Left ventricle myocardium inferior (tissue), 1 donor: ENCODE measurements at regions not wholly inside any gene's neighbourhood (a gene's known extent, or its start where the extent isn't known, plus 50 kb on each side); places are given as distances from the start of the nearest gene placed in this dataset.

Source experiments
- DNase-seq: peaks from one replicate; pipeline ENCODE4 v3.0.0-alpha.2; 2020
- H3K27ac ChIP-seq: fragments of 200-600 bp; replicated peaks from 2 replicates; pipeline ENCODE4 v1.8.0; 2021
- H3K27me3 ChIP-seq: fragments of 200-600 bp; 2 replicates; pipeline ENCODE4 v1.8.0; 2021; ENCODE audit warnings: low read depth
- H3K36me3 ChIP-seq: fragments of 200-600 bp; 2 replicates; pipeline ENCODE4 v1.8.0; 2021
- H3K4me1 ChIP-seq: fragments of 200-600 bp; 2 replicates; pipeline ENCODE4 v1.8.0; 2021
- H3K4me3 ChIP-seq: fragments of 200-600 bp; 2 replicates; pipeline ENCODE4 v1.8.0; 2021; ENCODE audit warnings: mild to moderate bottlenecking, moderate library complexity
- H3K9me3 ChIP-seq: fragments of 200-600 bp; replicated peaks from 2 replicates; pipeline ENCODE4 v1.8.0; 2021
- intact Hi-C: fragments of 100-400 bp; cut with micrococcal nuclease; formaldehyde crosslinking; loops from one replicate; pipeline ENCODE4 v1.11.0; 2022
- TF ChIP-seq, protein P1 (sequence below): fragments of 200-600 bp; IDR thresholded peaks from 2 replicates; pipeline ENCODE4 v1.8.0; 2021; ENCODE audit warnings: antibody characterized with exemption, mild to moderate bottlenecking, borderline replicate concordance
- donor health status: DM: no; HTN: yes; CAD: no; lungs with severe emphysema.

DNA sequence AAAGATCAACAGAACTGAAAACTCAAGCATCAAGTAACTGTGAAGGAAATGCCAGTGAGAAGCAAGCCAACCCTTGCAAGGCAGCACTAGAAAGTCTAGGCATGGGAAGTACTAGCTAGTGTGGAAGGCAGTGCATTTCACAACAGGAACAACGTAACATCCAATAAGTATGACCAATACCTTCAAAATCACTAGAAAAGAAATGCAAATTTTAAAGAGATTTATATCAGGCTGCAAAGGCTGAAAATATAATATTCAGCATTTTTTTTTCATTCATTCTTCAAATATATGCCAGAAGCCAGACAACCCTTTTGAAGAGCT is 121.9 kb downstream of the DLEU7 start:
- TF ChIP-seq, protein P1, sequence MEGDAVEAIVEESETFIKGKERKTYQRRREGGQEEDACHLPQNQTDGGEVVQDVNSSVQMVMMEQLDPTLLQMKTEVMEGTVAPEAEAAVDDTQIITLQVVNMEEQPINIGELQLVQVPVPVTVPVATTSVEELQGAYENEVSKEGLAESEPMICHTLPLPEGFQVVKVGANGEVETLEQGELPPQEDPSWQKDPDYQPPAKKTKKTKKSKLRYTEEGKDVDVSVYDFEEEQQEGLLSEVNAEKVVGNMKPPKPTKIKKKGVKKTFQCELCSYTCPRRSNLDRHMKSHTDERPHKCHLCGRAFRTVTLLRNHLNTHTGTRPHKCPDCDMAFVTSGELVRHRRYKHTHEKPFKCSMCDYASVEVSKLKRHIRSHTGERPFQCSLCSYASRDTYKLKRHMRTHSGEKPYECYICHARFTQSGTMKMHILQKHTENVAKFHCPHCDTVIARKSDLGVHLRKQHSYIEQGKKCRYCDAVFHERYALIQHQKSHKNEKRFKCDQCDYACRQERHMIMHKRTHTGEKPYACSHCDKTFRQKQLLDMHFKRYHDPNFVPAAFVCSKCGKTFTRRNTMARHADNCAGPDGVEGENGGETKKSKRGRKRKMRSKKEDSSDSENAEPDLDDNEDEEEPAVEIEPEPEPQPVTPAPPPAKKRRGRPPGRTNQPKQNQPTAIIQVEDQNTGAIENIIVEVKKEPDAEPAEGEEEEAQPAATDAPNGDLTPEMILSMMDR, result no peak
- no peaks in the 10 kb centered on the region for H3K36me3 ChIP-seq
- intact Hi-C loops, result no loop called here
- no peaks in the 10 kb centered on the region for H3K4me1 ChIP-seq
- no peaks in the 10 kb centered on the region for H3K9me3 ChIP-seq
- DNase-seq, result no peak
- H3K27ac ChIP-seq, result no peak overlapping the region
- no peaks in the 10 kb centered on the region for H3K27me3 ChIP-seq
- H3K4me3 ChIP-seq, result no peak overlapping the region

DNA sequence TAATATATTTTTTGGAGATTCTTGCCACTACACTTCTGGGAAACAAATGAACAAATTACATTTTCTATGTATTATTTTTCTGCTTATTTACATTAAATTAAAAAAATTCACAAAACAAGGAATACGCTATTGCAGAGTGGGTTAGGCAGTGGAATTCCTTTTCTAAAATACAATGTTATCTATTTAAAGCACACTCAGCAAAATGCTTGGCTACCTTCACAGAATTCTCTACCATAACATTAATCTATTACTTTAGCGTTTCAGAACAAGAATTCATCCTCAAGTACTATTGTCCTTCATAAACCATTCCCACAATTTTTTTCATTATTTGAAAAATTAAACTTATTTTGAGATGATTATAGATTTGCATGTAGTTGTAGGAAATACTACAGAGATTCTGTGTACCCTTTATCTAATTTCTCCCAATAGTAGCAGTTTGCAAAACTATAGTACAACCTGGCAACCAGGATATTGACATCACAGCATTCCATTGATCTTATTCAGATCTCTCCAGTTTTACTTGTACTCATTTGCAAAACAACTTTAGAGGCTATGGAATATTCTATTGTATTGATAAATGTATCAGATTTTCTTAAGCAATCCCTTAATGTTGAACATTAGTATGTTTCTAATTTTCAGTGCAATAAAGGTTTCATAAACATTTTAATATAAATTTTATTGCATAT is 120.9 kb downstream of the DLEU7 start:
- no peaks in the 10 kb centered on the region for H3K36me3 ChIP-seq
- H3K27ac ChIP-seq, result no peak overlapping the region
- H3K27me3 ChIP-seq, result no peaks in the 10 kb centered on the region
- no peak for DNase-seq
- TF ChIP-seq, protein P1, result no peak
- intact Hi-C loops, result no loop called here
- H3K4me1 ChIP-seq, result no peaks in the 10 kb centered on the region
- no peak overlapping the region for H3K4me3 ChIP-seq
- H3K9me3 ChIP-seq, result no peaks in the 10 kb centered on the region

DNA sequence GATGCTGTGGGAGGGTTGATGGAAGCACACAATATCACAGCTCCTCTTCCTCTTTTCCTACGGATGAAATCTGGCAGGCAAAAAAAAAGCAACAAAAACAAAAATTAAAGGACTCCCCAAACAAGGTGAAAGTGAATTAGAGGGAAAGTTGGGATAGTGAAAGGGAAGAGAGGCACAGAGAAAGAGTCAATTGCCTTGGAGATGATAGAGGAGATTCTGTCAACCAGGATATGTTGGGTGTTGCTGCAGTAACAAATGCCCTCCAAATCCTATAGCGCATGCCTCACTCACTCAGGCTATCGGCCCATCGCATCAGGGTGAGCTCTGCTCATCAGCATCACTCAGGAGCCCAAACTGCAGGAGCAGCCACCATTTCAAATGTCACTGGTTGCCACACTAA is 119.1 kb downstream of the DLEU7 start:
- Histone ChIP-seq H3K36me3 (no peaks in the 10 kb centered on the region), H3K27ac (no peak overlapping the region), H3K9me3 (peaks cover 4% of the 10 kb centered on the region), H3K27me3 (no peaks in the 10 kb centered on the region), H3K4me1 (no peaks in the 10 kb centered on the region), H3K4me3 (no peak overlapping the region)
- DNase-seq, result no peak
- TF ChIP-seq, protein P1, result no peak
- intact Hi-C loops, result no loop called here

DNA sequence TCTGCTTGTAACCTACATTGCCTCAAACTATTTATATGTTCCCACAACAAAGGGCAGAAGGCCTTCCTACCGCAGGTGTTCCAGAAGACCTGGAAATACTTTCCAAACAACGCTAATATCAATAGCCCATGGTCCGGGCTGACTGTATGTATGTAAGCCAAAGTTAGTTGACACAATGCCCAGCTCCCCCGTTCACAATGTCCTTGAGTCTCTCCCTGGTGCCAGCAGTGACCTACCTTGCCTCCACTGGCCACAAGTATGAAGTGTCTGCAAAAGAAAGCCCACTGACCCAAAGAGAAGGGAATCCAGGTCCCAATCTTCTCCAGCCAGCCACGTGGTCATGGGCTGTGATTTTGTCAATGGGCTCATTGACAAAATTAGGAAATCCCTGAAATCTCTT is 118.6 kb downstream of the DLEU7 start:
- H3K27me3 ChIP-seq, result no peaks in the 10 kb centered on the region
- H3K27ac ChIP-seq, result no peak overlapping the region
- TF ChIP-seq, protein P1, result no peak
- H3K9me3 ChIP-seq, result peaks cover 6% of the 10 kb centered on the region
- H3K36me3 ChIP-seq, result no peaks in the 10 kb centered on the region
- H3K4me1 ChIP-seq, result no peaks in the 10 kb centered on the region
- no peak for DNase-seq
- no peak overlapping the region for H3K4me3 ChIP-seq
- intact Hi-C loops, result no loop called here

DNA sequence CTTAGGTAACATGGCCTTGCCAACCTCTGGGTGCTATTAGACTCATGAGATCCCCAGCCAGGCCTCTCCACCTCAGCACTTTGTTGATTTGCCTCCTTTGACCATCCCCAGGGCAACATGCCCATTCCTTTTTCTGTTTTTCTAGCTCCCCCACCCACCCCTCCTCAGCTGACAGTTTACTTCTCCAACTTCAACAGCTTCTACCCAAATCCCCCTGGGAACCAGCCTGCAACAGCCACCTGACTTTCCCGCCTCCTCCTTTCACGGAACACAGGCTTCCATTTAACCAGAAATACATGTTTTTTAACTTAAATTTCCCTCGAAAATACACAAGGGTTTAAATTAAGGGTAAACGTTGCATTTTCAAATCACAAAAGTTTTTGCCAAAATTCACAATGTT is 117.3 kb downstream of the DLEU7 start:
- H3K36me3 ChIP-seq, result no peaks in the 10 kb centered on the region
- TF ChIP-seq, protein P1, result no peak
- no peaks in the 10 kb centered on the region for H3K4me1 ChIP-seq
- DNase-seq, result no peak
- intact Hi-C loops, result no loop called here
- H3K9me3 ChIP-seq, result peaks cover 14% of the 10 kb centered on the region
- no peak overlapping the region for H3K4me3 ChIP-seq
- H3K27ac ChIP-seq, result no peak overlapping the region
- no peaks in the 10 kb centered on the region for H3K27me3 ChIP-seq

DNA sequence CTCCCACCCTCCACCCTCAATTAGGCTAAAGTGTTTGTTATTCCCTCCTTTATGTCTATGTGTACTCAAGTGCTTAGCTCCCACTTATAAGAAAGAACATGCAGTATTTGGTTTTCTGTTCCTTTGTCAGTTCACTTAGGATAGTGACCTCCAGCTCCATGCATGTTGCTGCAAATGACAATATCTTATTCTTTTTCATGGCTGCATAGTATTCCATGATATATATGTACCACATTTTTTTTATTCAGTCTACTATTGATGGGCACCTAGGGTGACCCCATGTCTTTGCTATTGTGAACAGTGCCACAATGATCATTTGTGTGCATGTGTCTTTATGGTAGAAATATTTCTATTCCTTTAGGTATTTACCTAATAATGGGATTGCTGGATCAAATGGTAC is 114.3 kb downstream of the DLEU7 start:
- TF ChIP-seq, protein P1, result no peak
- no peak overlapping the region for H3K27ac ChIP-seq
- intact Hi-C loops, result no loop called here
- peaks cover 14% of the 10 kb centered on the region for H3K9me3 ChIP-seq
- H3K4me1 ChIP-seq, result peaks cover 10% of the 10 kb centered on the region
- no peaks in the 10 kb centered on the region for H3K27me3 ChIP-seq
- H3K36me3 ChIP-seq, result no peaks in the 10 kb centered on the region
- DNase-seq, result no peak
- no peak overlapping the region for H3K4me3 ChIP-seq
